ENCODE measurements at regions not wholly inside any gene's neighbourhood (a gene's known extent, or its start where the extent isn't known, plus 50 kb on each side); places are given as distances from the start of the nearest gene placed in this dataset.

DNA sequence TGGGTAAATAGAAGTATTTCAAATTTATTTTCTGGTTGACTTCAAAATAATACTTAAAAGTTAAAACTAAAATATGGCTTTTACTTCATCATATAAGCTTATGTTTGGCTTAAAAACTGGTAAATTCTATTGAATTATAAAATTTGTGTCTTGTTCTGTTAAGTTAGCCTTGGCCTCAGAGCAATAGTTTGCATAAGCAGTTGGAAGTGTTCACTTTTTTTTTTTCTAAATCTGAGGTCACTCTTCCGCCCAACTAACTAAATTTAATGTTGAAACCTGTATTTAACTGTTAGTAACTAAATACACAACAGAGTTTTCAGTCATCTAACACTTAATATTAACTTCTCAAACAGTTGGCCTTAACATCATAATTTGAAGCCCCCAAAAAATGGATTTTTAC is 871.7 kb upstream of the ADAMTS5 start:
- H3K4me3 ChIP-seq (ENCODE audit: low read depth, low read length), result no peak overlapping the region
- no peak for DNase-seq (ENCODE audit: low read depth)
- TF ChIP-seq, protein P1, sequence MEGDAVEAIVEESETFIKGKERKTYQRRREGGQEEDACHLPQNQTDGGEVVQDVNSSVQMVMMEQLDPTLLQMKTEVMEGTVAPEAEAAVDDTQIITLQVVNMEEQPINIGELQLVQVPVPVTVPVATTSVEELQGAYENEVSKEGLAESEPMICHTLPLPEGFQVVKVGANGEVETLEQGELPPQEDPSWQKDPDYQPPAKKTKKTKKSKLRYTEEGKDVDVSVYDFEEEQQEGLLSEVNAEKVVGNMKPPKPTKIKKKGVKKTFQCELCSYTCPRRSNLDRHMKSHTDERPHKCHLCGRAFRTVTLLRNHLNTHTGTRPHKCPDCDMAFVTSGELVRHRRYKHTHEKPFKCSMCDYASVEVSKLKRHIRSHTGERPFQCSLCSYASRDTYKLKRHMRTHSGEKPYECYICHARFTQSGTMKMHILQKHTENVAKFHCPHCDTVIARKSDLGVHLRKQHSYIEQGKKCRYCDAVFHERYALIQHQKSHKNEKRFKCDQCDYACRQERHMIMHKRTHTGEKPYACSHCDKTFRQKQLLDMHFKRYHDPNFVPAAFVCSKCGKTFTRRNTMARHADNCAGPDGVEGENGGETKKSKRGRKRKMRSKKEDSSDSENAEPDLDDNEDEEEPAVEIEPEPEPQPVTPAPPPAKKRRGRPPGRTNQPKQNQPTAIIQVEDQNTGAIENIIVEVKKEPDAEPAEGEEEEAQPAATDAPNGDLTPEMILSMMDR (conservative IDR thresholded peaks at IDR 0.05; ENCODE audit: low read depth, low read length), result no peak

DNA sequence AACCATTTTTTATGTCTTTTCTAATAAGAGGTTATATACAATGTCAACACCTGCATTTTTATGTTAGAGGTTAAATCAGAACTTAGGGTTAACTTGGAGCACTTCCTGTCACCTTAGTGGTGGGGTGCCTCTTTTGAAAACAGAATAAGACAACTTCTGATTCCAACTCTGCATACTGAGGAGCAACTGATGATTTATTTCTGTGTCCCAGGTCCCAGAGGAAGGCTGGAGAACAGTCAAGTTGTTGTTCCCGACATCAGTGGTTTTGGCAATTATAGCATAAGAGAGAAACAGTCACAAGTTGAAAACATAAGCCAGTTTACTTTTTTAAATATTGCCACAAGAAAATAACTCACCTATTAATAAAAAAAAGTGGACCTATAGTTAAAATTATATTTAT is 871.0 kb upstream of the ADAMTS5 start:
- H3K4me3 ChIP-seq (ENCODE audit: low read depth, low read length), result no peak overlapping the region
- DNase-seq (ENCODE audit: low read depth), result no peak
- TF ChIP-seq, protein P1 (conservative IDR thresholded peaks at IDR 0.05; ENCODE audit: low read depth, low read length), result no peak

DNA sequence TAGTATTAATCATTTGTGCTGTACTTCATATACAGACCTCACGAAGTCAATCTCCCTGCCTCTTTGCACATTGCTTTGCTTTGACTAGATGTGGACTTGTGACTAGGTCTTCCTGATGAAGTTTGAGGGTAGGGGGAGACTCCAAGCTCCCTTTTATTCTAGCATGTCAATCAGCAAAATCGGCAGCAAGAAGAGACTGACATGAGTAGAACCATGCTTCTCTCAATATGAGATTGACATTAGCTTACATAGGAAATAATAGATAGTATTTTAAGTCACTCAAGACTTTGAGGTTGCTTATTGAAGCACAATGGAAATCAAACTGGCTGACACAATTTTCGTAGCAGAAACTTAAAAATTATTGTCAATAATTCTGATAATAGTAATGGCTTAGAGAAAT is 866.4 kb upstream of the ADAMTS5 start:
- no peak for DNase-seq (ENCODE audit: low read depth)
- TF ChIP-seq, protein P1 (conservative IDR thresholded peaks at IDR 0.05; ENCODE audit: low read depth, low read length), result no peak
- H3K4me3 ChIP-seq (ENCODE audit: low read depth, low read length), result no peak overlapping the region

DNA sequence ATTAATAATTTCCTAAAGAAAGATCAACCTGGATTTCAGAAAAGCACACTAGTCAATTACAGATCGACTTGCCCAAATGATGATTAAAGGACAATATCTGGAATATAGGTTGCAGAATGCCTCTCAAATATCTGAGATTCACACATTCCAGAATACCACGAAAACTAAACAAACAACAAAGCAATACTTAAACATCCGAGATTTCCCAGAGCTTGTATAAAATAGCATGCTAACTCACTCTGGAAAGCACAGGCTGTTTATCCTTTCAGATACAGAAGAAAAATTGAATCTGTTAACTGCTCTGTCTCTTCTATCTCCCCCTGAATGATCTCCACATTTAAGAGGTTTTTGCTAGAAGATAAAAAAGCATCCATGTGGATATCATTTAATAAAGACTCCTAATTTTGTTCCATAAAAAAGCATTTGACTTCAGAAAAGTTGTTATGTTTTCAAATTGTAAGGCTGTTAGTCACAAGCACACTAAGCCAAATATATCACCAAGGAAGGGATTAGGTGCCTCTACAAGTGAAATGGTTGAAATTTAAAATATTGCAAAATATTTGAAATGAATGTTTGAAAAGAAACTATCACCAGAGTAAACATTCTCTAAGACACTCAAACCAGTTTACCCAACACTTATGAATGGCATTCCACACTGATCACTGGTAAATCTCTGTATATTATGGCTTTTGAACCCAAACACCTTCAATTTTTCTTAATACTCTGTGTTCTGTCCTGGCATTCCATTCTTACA is 865.1 kb upstream of the ADAMTS5 start:
- peak; percentile 59 for DNase-seq (ENCODE audit: low read depth)
- TF ChIP-seq, protein P1 (conservative IDR thresholded peaks at IDR 0.05; ENCODE audit: low read depth, low read length), result no peak
- no peak overlapping the region for H3K4me3 ChIP-seq (ENCODE audit: low read depth, low read length)

DNA sequence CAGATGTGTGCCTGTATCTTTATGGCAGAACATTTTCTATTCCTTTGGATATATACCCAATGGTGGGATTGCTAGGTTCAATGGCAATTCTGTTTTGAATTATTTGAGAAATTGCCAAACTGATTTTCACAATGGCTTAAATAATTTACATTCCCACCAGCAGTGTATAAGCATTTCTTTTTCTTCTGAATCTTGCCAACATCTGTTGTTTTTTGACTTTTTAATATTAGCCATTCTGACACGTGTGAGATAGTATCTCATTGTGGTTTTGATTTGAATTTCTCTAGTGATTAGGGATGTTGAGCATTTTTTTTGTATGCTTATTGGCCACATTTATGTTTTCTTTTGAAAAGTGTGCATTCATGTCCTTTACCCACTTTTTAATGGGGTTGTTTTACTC is 864.3 kb upstream of the ADAMTS5 start:
- TF ChIP-seq, protein P1 (conservative IDR thresholded peaks at IDR 0.05; ENCODE audit: low read depth, low read length), result no peak
- H3K4me3 ChIP-seq (ENCODE audit: low read depth, low read length), result no peak overlapping the region
- no peak for DNase-seq (ENCODE audit: low read depth)

DNA sequence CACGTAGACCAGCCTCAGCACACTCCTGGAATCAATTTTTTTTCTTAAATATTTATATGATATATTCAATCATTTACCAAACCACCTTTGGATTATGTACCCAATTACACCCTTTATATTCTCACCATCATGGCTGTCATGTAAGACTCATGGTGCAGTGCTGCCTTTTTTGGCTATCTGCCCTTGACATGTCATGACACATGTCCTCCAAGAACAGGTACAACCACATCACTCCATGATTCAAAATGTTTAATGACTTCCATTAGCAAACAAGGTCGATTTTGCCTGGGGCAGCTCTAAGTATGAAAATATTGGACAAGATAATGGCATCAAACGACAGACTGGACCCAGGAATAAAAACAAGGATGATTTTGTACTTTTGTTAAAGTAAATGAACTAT is 861.1 kb upstream of the ADAMTS5 start:
- DNase-seq (ENCODE audit: low read depth), result no peak

More for the DNA sequence above, 861.1 kb upstream of the ADAMTS5 start:
- no peak overlapping the region for H3K4me3 ChIP-seq (ENCODE audit: low read depth, low read length)
- TF ChIP-seq, protein P1 (conservative IDR thresholded peaks at IDR 0.05; ENCODE audit: low read depth, low read length), result no peak

Data from choroid plexus epithelial cell (primary cell).